ENCODE measurements at regions not wholly inside any gene's neighbourhood (a gene's known extent, or its start where the extent isn't known, plus 50 kb on each side); places are given as distances from the start of the nearest gene placed in this dataset.

GRCh38 chr16:55052741-55053415, 122.2 kb downstream of the IRX5 start (continued):
- TF ChIP-seq MEF2A (IDR thresholded peaks at IDR 0.05; ENCODE audit: borderline replicate concordance, low read depth): no peak
- TF ChIP-seq SMC3 (IDR thresholded peaks at IDR 0.05; ENCODE audit: low read depth, low read length): no peak
- TF ChIP-seq NFIC (IDR thresholded peaks at IDR 0.05; ENCODE audit: borderline replicate concordance): no peak
- no peak for TF ChIP-seq IRF3 (IDR thresholded peaks at IDR 0.05; ENCODE audit: low read depth, low read length)
- no peak for TF ChIP-seq FOXJ3 (CRISPR knock-in tag; IDR thresholded peaks at IDR 0.05)

GRCh38 chr16:55055262-55055661, 124.6 kb downstream of the IRX5 start:
- Histone ChIP-seq H2AFZ (ENCODE audit: low read depth) (no peak overlapping the region), H3K4me2 (no peak overlapping the region), H3K27me3 (ENCODE audit: insufficient read depth) (no peaks in the 10 kb centered on the region), H3K9ac (no peak overlapping the region), H3K4me3 (ENCODE audit: low read depth in 2 of 2, low read length in 1 of 2) (no peak overlapping the region), H4K20me1 (ENCODE audit: insufficient read depth) (no peaks in the 10 kb centered on the region), H3F3A (replicated peaks; ENCODE audit: insufficient read depth) (no peaks in the 10 kb centered on the region), H3K27ac (ENCODE audit: low read depth in 2 of 2, low read length in 1 of 2) (no peak overlapping the region), H3K36me3 (replicated peaks in 1 of 2; ENCODE audit: control insufficient read depth in 1 of 2, insufficient read depth in 2 of 2, low read length in 1 of 2) (no peaks in the 10 kb centered on the region), H3K9me3 (no peaks in the 10 kb centered on the region), H3K4me1 (ENCODE audit: control insufficient read depth in 1 of 2, insufficient read depth in 2 of 2, low read depth in 1 of 2, low read length in 1 of 2) (peaks cover 0 to 8% of the 10 kb centered on the region in 2 experiments; a peak in 1 of 4 replicates), H3K79me2 (ENCODE audit: insufficient read depth) (no peaks in the 10 kb centered on the region), H3K9me2 (no peaks in the 10 kb centered on the region)
- no peak for TF ChIP-seq MAX (IDR thresholded peaks at IDR 0.05; ENCODE audit: low read depth)
- TF ChIP-seq TEAD4 (IDR thresholded peaks at IDR 0.05; ENCODE audit: borderline replicate concordance, insufficient read depth): no peak
- no peak for TF ChIP-seq EP300 (IDR thresholded peaks at IDR 0.05; ENCODE audit: borderline replicate concordance in 1 of 2, low read depth in 1 of 2, low read length in 1 of 2)
- TF ChIP-seq GABPA (IDR thresholded peaks at IDR 0.05; ENCODE audit: low read depth): no peak
- TF ChIP-seq EZH2phosphoT487 (IDR thresholded peaks at IDR 0.05; ENCODE audit: borderline replicate concordance, low read depth): no peak
- TF ChIP-seq NRF1 (IDR thresholded peaks at IDR 0.05; ENCODE audit: low read depth, low read length): no peak
- no peak for TF ChIP-seq POLR2AphosphoS5 (IDR thresholded peaks at IDR 0.05; ENCODE audit: low read depth, low read length)
- no peak for TF ChIP-seq TAF1 (IDR thresholded peaks at IDR 0.05; ENCODE audit: borderline replicate concordance, low read depth, low read length)
- no peak for TF ChIP-seq USF2 (IDR thresholded peaks at IDR 0.05; ENCODE audit: borderline replicate concordance, low read depth, low read length)
- TF ChIP-seq NFIC (IDR thresholded peaks at IDR 0.05; ENCODE audit: borderline replicate concordance): no peak
- TF ChIP-seq FOSL2 (IDR thresholded peaks at IDR 0.05; ENCODE audit: borderline replicate concordance, low read depth): no peak
- no peak for TF ChIP-seq RCOR1 (IDR thresholded peaks at IDR 0.05; ENCODE audit: low read length)
- TF ChIP-seq JUND (IDR thresholded peaks at IDR 0.05): no peak
- DNase-seq: no peak
- CTCF ChIA-PET: interaction anchor here (0.8 kb wide), 1 partner anchor 225 kb away, joined by 3 read pairs; no protein-coding TSS in a partner anchor
- 39% methylated on average over 2 of the region's 3 CpGs for WGBS (ENCODE audit: low lambda C conversion rate)
- POLR2A ChIA-PET: no interaction called here

Data from SK-N-SH (cell line).